HG03442 (cell line): ENCODE measurements at regions not wholly inside any gene's neighbourhood (a gene's known extent, or its start where the extent isn't known, plus 50 kb on each side); places are given as distances from the start of the nearest gene placed in this dataset.
"Not testable (repeated sequence)": the region's sequence is repeated elsewhere in the genome, so short reads cannot be mapped to it uniquely, and the experiment has no call there.

Experiments used
- ATAC-seq: cut with Tn5 transposase; IDR thresholded peaks from one replicate; pipeline ENCODE4 v1.9.1; 2021; ENCODE audit warnings: mild to moderate bottlenecking, moderate library complexity; ENCODE audit not compliant: unreplicated experiment

DNA sequence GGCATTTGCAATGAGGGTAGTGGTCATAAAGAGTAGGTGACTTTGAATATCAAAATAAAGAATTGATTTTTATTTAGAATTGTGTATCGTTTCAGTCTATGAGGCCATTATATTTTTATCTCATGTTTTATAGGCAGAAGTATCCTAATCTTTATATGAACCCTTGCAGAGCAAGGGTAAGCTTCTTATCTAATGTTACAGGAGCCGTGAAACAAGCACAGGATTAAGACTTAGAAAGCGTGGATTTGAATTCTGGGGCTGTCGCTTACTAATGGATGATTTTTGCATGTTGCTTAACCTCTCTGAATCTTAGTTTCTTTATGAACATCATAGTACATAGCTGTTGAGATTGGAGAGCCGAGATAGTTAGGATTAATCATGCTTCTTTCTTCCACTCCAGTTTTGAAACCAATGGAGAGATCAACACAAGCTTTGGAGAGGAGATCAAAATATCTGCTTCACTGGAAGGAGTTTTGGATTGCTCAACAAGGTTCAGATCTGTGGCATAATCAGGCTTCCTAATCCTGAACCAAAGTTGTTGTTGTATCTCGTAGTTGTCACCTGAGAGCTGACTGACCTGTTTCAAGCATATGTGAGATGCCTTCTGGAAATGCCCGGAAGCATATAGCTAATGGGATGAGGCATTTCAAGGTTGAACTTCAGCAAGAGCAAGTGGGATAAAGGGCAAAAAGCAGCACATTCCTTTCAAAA is 166.9 kb upstream of the GK2 start:
- ATAC-seq, result no peak

DNA sequence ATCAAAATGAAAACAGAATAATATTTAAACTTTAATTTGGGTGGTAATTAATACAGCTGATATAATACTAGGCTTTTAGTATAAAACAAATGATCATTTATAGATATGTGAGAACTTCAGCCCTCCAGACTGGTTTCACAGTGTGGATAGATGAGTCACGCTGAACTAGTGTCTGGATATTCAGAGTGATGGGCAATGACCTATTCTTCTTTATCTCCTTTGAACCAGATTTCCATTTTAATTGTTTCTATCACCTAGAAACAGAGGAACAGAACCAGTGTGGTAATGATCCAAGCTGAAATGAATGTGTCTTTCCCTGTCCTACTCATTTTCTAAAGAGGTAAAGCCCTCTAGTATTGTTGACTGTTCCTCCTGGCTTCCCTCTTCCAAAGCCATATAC is 155.2 kb upstream of the GK2 start:
- no peak for ATAC-seq

DNA sequence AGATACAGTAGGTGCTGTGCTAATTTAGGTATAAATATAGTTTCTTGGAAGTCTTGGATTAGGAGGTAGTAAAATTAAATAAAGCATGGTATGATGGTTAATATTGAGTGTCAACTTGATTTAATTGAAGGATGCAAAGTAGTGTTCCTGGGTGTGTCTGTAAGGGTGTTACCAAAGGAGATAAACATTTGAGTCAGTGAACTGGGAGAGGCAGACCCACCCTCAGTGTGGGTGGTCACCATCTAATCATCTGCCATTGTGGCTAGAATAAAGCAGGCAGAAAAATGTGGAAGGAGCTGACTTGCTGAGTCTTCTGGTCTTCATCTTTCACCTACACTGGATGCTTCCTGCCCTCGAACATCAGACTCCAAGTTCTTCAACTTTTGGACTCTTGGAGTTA is 153.7 kb upstream of the GK2 start:
- no peak for ATAC-seq

DNA sequence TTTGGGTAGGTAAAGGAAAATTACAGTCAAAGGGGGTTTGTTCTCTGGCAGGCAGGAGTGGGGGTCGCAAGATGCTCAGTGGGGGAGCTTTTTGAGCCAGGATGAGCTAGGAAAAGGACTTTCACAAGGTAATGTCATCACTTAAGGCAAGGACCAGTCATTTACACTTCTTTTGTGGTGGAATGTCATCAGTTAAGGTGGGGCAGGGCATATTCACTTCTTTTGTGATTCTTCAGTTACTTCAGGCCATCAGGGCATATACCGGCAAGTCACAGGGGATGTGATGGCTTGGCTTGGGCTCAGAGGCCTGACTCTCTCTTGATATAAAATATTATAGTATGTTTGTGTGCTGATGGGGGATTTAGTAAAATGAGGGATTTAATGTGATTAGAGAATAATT is 151.4 kb upstream of the GK2 start:
- not testable (repeated sequence) for ATAC-seq

DNA sequence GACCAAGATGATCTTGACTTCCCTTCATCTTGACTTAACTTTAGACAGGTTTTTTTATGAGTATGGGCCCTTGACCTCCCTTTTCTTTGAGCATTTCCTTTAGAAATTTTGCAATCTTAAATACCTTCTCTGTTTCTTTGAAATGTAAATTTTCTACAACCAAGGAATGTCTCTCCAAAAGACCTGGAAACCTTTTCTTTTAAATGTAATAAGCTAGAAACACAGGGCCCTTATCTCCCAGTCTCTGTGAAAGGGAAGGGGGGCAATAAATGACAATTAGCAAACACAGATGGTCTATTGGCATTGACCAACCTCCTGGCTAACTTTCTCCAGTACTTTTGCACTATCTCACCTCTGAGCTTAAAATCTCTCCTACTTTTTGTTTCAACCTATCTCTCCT is 144.3 kb upstream of the GK2 start:
- ATAC-seq, result no peak

DNA sequence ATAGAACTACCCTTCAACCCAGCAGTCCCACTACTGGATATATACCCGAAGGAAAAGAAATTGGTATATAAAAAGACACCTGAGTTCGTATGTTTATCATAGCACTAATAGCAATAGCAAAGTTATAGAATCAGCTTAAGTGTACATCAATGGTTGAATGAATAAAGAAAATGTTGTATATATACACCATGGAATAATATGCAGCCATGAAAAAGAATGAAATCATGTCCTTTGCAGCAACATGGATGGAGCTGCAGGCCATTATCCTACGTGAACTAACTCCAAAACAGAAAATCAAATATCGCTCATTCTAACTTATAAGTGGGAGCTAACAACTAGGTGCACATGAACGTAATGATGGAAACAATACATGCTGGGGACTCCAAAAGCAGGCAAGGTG is 143.5 kb upstream of the GK2 start:
- no peak for ATAC-seq

DNA sequence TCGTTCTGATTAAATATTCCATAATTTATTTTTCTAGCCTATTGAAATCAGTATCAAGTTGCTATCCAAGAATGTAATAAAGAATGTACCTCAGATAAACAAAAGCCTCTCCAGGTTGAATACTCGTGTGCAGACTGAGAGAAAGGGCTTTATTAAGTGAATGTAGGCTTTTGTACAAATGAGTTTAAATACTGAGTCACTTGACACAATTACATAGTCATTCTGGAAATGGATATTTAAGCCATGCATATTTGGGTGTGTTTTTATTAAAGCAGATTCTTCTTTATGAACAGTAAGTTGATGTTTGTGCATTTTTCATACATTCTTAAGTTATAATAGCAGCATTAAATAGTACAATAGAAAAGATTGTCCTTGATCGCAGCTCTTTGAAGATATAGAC is 139.8 kb upstream of the GK2 start:
- no peak for ATAC-seq

DNA sequence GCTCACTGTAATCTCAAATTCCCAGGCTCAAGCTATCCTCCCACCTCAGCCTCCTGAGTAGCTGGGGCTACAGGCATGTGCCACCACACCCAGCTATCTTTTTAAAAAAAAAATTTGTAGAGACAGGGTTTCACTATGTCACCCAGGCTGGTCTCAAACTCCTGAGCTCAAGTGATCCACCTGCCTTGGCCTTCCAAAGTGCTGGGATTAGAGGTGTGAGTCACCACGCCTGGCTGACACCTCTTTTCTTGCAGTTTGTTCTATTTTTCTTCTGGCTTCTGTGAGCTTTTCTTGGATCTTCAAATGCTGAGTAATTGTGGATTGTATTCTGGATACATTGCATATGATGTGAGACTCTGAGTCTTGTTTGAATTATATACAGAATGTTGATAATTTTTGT is 137.3 kb upstream of the GK2 start:
- not testable (repeated sequence) for ATAC-seq

DNA sequence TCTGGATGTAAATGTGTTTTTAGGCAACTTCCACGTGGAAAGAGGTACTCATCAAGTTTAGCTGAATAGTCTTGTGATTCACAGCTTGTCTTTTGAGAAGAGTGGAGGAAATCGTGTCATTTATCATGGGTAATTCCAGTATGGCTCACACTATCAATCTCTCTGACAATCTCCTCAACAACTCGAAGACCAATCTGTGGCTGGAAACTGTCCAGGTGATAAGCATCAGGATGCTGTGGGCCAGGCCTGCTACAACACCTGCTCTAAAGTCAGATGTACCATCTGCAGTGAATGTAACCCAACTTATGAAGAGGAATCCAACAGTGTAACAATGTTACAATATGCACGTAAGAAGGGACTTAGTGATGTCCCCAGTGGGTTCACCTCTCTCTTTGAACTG is 132.1 kb upstream of the GK2 start:
- no peak for ATAC-seq

DNA sequence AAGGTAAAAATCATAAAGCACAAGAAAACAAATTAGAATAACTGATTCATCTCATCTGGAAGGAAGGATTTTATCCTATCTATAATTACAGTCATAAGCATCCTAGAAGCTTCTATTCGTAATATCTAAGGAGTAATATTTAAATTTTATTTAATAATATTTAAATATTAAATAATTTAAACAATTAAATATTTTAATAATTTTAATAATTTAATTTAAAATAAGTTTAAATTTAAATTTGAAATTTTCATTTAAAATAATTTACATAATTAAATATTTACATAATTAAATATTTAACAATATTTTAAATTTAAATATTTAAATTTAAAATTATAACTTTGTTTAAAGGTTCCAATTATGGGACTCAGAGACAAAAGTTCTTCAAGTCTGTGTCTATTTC is 127.5 kb upstream of the GK2 start:
- ATAC-seq, result no peak

DNA sequence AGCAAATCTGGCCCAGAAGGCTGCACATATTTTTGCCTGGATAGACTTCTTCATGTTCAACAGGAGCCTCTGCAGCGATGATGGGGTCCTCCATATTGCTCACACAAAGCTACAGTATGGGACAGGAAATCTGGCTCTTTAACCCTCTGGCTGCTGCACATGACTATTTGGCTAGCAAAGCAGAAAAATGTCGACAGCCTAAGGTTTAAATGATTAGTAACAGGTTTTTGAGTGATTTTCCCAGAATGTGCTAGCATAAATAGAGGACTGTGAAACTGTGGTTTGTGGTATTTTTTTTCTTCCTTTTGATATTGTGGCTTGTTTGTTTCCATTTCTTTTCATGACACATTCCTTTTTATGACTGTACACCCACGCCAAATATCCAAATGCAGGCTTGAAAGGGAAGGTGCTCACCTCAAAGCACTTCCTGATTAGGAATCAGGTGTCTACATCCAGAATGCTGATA is 120.2 kb upstream of the GK2 start:
- ATAC-seq, result no peak

DNA sequence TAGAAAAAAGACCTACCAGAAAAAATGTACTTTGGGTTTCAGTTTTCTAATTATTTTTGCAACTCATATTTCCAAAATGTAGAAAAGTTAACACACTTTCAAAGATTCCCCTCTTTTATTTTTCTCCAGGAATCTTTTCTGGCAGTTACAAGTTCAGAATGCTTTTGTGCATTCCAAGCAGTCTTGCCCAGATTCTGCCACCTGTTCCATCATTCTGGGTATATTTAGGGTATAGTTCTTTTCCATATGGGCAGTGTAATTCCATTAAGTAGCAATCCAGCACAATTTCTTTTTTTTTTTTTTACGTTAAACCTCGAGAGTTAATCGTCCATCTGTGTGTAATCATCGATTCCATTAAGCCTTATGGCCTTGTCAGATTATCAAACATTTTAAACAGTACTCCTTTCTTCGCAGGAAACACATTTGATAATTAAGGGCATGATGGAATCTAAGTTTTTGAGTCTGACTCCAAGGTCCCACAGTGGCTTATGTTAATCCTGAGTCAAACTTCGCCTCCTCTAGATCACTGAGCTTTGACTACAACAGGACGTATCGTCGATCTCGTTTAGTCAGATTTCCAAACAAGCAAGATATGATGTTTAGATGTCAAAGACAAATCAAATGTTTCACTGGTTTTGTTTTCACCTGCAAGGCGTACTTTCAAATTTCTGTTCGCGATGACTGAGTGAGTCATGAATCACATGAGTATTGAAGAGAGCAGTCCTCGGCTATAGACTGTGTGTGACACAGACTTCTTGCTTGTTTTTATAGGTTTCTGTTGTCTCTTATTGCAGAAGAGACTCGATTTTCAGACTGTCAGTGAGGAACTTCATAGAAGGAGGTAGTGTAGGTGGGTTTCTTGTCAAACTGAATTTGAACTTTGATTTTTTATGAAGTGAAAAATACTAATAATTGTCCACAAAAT is 118.9 kb upstream of the GK2 start:
- no peak for ATAC-seq

DNA sequence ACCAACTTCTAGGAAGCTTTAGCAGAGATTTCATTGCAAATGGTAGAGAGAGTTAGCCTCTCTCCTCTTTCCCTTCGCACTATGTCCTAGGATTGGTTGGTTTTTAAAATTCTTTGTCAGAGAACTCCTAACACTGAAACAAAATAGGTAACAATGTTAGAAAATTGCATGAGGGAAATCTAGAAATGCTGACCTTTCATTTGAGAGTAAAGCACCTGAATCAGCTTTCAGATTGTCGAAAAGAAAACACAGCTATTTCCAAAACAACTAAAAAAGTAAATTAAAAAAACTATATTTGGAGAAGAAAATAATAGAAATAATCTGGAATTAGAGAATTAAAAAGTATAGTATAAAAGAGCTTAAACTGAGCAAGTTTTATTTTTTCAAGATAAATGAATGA is 108.1 kb upstream of the GK2 start:
- ATAC-seq, result no peak

DNA sequence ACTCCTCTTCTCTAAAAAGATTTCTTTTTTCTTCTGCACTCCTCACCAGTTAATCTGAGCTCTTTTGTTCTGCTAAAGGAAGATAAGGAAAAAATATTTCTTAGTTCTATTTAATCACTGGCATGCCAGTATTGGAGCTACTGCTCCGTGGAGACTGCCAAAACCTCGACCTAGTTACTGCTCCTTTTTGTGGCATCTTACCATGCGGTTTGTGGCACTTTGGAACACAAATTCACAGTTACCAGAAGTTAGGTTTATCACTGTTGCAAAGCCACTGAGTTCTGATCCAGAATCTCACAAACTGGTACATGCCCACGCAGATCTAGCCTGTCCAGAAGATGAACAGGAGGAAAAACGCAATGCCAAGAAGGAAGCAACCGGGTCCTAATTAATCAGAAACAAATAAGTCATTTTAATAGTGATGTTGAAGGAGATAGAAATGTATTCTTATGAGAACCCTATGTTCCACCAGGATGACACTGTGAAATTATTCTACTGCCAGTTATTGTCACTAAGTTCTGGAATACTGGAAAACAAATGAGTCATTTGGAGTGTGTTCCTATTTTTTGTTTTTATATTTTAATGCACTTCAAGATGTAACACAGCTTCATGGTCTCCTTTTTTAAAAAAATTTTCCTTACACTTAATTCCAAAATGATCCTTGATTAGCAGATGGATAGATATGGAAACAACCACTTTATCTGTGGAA is 106.7 kb upstream of the GK2 start:
- ATAC-seq, result no peak

DNA sequence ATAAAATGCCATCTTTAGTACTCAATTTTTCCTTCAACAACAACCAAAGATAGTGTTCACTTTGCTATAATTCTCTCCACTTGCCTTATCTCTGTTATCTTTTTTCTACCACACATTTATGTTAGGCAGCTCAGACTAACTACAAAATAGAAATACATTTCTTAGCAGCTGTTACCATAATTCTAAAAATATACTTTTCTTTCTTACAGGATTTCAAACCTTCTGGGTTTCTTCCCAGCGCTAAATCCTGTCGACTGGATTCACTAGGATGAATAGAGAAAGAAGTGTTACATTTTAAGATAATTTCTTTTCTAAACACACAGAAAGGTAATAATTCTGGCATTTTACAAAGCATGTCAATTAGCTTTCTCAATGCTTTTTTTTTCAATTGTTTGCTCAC is 105.5 kb upstream of the GK2 start:
- ATAC-seq, result no peak

DNA sequence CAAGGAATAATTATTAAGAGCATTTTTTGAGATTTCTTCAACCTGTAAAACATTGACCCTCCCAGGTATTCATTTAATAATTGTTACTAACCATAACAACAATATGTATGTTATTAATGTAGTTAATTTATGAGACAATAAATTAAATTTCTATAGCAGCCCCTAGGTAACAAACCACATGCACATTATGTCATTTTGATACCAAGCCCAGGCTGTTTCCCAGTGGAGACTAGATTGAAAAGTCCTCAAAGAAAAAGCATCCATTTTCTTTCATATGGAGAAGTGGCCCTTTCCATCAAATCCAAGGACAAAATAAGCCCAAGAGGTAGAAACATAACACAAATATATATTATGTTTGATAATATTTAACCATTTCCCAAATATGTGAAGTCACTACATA is 104.3 kb upstream of the GK2 start:
- no peak for ATAC-seq

DNA sequence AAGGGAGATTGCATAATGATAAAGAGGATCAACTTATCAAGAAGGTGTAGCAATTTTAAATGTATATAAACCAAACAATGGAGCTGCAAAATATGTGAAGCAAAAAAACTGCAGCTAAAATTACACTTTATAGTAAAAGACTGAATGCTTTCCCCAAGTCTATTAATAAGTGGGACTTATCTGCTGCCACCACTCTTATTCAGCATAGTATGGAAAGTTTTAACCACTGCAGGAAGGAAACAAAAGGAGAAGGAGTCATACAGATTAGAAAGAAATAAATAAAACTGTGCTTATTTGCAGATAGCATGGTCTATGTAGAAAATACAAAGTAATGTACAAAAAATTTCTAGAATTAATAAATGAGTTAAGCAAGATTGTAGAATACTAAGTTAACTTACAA is 94.1 kb upstream of the GK2 start:
- ATAC-seq, result no peak

DNA sequence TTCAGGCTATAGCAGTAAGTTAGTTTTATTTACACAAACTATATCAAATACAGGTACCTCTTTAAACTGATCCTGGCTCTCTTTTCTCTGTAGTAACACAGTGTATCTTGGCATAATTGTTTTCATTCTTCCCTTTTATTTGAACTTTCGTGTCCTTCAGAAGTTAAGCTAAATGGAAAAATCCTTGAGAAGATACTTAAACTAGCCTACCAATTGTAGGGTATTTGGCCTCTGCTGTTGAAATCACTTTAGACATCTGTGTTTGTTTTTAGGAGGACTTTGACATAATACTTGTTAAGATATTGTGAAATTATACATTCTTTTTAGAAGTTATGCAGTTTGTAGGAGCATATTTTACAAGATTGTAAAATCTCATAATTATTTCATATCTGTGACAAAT is 90.3 kb upstream of the GK2 start:
- no peak for ATAC-seq

DNA sequence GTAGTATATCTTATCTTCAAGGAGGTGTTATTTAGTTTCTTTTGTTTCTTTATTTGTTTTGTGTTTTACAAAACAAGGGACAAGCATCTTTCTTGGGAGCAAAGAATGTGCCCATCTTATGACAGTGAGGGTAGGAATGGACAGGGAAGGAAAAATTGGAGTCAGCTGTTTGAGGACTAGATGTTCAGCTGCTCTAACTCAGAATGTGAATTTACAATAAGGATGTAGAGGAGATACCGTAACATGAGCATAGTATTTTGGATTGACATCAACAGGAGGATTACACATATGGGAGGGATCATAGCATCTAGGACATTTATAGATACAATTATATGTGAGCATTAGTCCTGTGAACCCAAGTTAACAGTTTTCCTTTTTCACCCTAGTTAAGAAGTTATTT is 89.0 kb upstream of the GK2 start:
- no peak for ATAC-seq

DNA sequence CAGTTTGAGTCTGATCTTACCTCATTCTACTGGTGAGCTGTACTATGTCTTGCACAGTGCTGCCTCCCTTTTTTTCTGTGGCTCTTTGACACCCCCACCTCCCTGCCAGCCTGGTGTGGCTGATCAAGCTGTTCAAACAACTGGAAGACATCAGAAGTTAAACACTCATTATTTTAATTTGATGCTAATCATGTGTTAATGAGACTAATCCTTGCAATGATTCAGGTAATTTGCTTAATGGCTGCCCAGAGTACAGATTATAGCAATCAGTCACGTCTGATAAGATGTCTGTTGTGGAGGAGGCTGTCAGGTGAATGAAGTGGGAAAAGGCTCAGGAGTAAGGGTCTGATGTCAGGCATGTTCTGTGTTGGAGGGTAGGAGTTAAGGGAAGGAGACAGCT is 87.4 kb upstream of the GK2 start:
- ATAC-seq, result no peak

DNA sequence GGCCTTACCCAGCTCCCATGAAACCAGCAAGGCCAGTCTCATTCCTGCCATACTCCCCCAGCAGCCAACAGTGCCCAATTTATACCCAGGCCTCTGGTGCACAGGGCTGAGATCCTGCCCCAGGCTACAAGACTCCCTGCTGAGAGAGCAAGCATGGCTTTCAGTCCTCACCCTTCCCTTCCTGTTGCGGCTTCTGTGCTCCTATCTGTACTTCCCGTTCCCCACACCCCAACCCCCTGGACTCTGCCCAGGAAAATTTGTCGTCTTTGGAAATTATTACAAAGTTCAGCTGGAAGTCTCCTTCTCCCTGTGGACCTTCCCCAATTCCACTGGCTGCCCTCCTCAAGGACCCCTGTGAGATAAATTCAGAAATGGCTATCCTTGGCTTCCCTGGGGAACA is 84.1 kb upstream of the GK2 start:
- ATAC-seq, result no peak

DNA sequence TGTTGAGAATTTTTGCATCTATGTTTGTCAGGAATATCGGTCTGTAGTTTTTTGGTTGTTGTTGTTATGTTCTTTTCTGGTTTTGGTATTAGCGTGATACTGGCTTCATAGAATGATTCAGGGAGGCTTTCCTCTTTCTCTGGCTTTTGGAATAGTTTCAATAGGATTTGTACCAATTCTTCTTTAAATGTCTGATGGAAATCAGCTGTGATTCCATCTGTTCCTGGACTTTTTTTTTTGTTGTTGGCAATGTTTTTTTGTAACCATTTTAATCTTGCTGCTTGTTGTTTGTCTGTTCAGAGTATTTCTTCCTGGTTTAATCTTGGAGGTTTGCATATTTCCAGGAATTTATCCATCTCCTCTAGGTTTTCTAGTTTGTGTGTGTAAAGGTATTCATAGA is 81.5 kb upstream of the GK2 start:
- no peak for ATAC-seq
